ENCODE measurements at regions not wholly inside any gene's neighbourhood (a gene's known extent, or its start where the extent isn't known, plus 50 kb on each side); places are given as distances from the start of the nearest gene placed in this dataset.

DNA sequence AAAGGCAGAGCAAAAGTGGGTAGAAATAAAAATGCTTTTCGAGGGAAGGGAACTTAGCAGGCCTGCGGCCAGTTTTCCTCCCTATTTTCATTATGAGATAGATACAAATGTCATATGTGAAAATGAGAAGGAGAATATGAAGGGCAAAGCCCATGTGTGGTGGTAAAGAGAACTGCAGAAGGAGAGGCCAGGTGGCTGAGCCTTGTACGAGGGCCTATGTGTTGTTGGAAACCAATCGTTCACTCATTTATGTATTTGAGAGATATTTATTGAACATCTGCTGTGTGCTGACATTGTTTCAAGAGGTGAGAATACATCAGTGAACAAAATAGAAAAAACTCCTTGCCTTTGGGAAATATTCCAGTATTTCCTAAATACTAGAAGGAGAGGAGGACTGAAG is 147.7 kb downstream of the SH3BGRL2 start:
- no peaks in the 10 kb centered on the region for H3K9me3 ChIP-seq (ENCODE audit: low read depth, low read length)
- TF ChIP-seq CTCF (IDR thresholded peaks at IDR 0.05; ENCODE audit: extremely low read depth, low read depth, low read length), result no peak
- H3K79me2 ChIP-seq (ENCODE audit: insufficient read depth, low read length), result no peaks in the 10 kb centered on the region
- peak overlapping the region; percentile 94 for H2AFZ ChIP-seq (ENCODE audit: low read length)
- no peaks in the 10 kb centered on the region for H3K27me3 ChIP-seq (ENCODE audit: insufficient read depth, low read length)
- no peak for DNase-seq (ENCODE audit: insufficient read length, low spot score, missing footprints)
- H3K4me2 ChIP-seq (ENCODE audit: insufficient read depth, low read length), result no peak overlapping the region
- no peaks in the 10 kb centered on the region for H3K4me1 ChIP-seq (ENCODE audit: insufficient read depth, low read length)
- H3K4me3 ChIP-seq (ENCODE audit: insufficient read depth, low read length), result no peak overlapping the region
- H3K36me3 ChIP-seq (ENCODE audit: insufficient read depth, low read length), result no peaks in the 10 kb centered on the region
- no peak overlapping the region for H3K27ac ChIP-seq (ENCODE audit: low read depth, low read length)
- H4K20me1 ChIP-seq (ENCODE audit: insufficient read depth, low read length), result no peaks in the 10 kb centered on the region

DNA sequence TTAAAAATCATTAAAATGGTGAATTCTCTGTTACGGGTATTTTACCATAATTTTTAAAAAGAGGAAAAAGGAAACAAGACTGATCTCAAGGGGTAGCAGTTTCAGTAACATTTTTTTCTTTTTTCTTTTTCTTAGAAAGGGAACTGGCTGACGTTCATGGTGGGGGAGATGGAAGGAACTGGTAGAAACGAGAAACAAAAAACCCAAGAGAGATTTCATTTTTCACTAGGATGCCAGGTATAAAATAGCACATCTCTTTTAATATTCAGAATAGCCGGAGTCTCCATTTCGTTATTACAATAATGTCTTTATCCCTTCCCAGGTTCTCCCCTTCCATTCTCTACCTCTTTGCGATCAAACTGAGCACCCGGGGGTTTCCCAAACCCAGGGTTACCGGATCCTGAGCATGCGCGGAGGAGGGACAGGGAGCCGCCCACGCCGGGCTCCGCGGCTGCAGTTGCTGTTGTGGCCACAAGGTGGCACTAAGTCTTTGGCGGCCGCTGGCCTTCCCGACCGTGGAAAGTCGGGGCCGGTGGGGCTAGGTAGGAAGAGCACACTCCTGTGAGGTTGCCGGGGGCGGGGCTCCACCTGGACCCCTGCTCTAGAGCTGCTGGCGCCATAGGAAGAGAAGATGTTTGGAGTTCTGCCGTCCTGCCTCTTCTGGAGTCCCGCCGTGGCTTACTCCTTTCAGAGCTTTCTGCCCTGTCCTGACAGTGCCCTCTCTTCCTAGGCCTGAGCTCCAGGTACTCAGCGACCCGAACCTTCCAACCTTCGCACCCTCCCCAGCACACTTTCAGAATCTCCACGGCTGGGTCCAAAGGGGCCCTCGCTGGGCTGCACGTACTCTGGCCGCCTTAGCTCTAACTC is 146.8 kb downstream of the SH3BGRL2 start:
- H3K4me3 ChIP-seq (ENCODE audit: insufficient read depth, low read length), result peak overlapping the region; percentile 74
- peak; percentile 97 for TF ChIP-seq CTCF (IDR thresholded peaks at IDR 0.05; ENCODE audit: extremely low read depth, low read depth, low read length)
- no peaks in the 10 kb centered on the region for H3K4me1 ChIP-seq (ENCODE audit: insufficient read depth, low read length)
- H3K9me3 ChIP-seq (ENCODE audit: low read depth, low read length), result no peaks in the 10 kb centered on the region
- no peaks in the 10 kb centered on the region for H3K79me2 ChIP-seq (ENCODE audit: insufficient read depth, low read length)
- H2AFZ ChIP-seq (ENCODE audit: low read length), result peak overlapping the region; percentile 94
- H3K27ac ChIP-seq (ENCODE audit: low read depth, low read length), result peak overlapping the region; percentile 27
- no peaks in the 10 kb centered on the region for H3K27me3 ChIP-seq (ENCODE audit: insufficient read depth, low read length)
- DNase-seq (ENCODE audit: insufficient read length, low spot score, missing footprints), result peak; percentile 98
- no peaks in the 10 kb centered on the region for H4K20me1 ChIP-seq (ENCODE audit: insufficient read depth, low read length)
- H3K36me3 ChIP-seq (ENCODE audit: insufficient read depth, low read length), result no peaks in the 10 kb centered on the region
- peak overlapping the region; percentile 92 for H3K4me2 ChIP-seq (ENCODE audit: insufficient read depth, low read length)

DNA sequence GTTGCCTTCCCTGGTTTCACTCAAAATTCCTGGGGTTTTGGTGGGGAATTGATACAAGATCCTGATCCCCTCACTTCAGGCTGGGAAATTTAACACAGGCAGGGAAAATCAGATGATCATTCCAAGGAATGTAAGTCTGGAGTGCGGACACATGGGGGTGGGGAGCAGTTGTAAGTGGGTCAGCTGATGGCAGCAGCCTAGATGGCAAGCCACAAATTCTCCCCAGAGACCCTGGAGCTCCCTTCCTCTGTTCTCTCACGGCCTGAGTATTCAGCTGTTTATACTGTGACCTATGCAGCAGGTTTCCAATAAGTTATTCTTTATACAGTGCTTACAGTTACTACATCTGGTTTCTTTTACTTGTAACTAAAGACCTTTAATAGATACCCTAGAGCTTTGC is 144.9 kb downstream of the SH3BGRL2 start:
- TF ChIP-seq CTCF (IDR thresholded peaks at IDR 0.05; ENCODE audit: extremely low read depth, low read depth, low read length), result no peak
- Histone ChIP-seq H3K27me3 (ENCODE audit: insufficient read depth, low read length) (no peaks in the 10 kb centered on the region), H3K9me3 (ENCODE audit: low read depth, low read length) (no peaks in the 10 kb centered on the region), H3K79me2 (ENCODE audit: insufficient read depth, low read length) (no peaks in the 10 kb centered on the region), H2AFZ (ENCODE audit: low read length) (no peak overlapping the region), H3K4me1 (ENCODE audit: insufficient read depth, low read length) (no peaks in the 10 kb centered on the region), H4K20me1 (ENCODE audit: insufficient read depth, low read length) (no peaks in the 10 kb centered on the region), H3K27ac (ENCODE audit: low read depth, low read length) (no peak overlapping the region), H3K4me3 (ENCODE audit: insufficient read depth, low read length) (no peak overlapping the region), H3K36me3 (ENCODE audit: insufficient read depth, low read length) (no peaks in the 10 kb centered on the region), H3K4me2 (ENCODE audit: insufficient read depth, low read length) (no peak overlapping the region)
- no peak for DNase-seq (ENCODE audit: insufficient read length, low spot score, missing footprints)

DNA sequence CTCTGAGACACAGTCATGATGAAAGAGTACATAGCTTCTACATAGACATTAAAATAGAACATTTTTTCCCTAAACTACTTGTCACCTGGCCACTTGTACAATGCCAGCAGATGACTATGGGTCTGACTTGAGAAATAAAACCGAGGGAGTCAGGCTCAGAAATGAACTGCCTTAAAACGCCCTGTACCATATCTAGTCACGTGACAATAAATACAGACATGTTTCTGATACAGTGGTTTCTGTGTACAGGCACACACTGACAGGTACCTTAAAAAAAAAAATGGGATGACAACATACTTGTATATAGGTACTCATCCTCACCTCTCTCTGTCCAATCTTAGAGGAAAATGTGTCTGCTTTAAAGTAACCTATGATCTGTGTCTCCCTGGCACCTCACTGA is 144.1 kb downstream of the SH3BGRL2 start:
- Histone ChIP-seq H3K79me2 (ENCODE audit: insufficient read depth, low read length) (no peaks in the 10 kb centered on the region), H3K27ac (ENCODE audit: low read depth, low read length) (no peak overlapping the region), H3K9me3 (ENCODE audit: low read depth, low read length) (no peaks in the 10 kb centered on the region), H2AFZ (ENCODE audit: low read length) (no peak overlapping the region), H3K4me1 (ENCODE audit: insufficient read depth, low read length) (no peaks in the 10 kb centered on the region), H3K27me3 (ENCODE audit: insufficient read depth, low read length) (no peaks in the 10 kb centered on the region), H3K36me3 (ENCODE audit: insufficient read depth, low read length) (no peaks in the 10 kb centered on the region), H3K4me3 (ENCODE audit: insufficient read depth, low read length) (no peak overlapping the region), H3K4me2 (ENCODE audit: insufficient read depth, low read length) (no peak overlapping the region), H4K20me1 (ENCODE audit: insufficient read depth, low read length) (no peaks in the 10 kb centered on the region)
- DNase-seq (ENCODE audit: insufficient read length, low spot score, missing footprints), result no peak
- TF ChIP-seq CTCF (IDR thresholded peaks at IDR 0.05; ENCODE audit: extremely low read depth, low read depth, low read length), result no peak

Data from osteoblast (primary cell).